Osteocyte (in vitro differentiated cells): ENCODE measurements at regions not wholly inside any gene's neighbourhood (a gene's known extent, or its start where the extent isn't known, plus 50 kb on each side); places are given as distances from the start of the nearest gene placed in this dataset.

Experiments used
- DNase-seq: peaks from one replicate; pipeline ENCODE4 v3.0.0; 2021; ENCODE audit warnings: mixed read lengths; ENCODE audit not compliant: unreplicated experiment; ENCODE audit errors: extremely low spot score
- H3K27ac Mint-ChIP-seq: one replicate; pipeline ENCODE4 v1.8.0; 2021; ENCODE audit warnings: mild to moderate bottlenecking, mixed read lengths; ENCODE audit not compliant: unreplicated experiment
- H3K27me3 Mint-ChIP-seq: one replicate; pipeline ENCODE4 v1.8.0; 2021; ENCODE audit warnings: mixed read lengths; ENCODE audit not compliant: unreplicated experiment
- H3K36me3 Mint-ChIP-seq: one replicate; pipeline ENCODE4 v1.8.0; 2021; ENCODE audit warnings: mixed read lengths; ENCODE audit not compliant: unreplicated experiment
- H3K4me1 Mint-ChIP-seq: one replicate; pipeline ENCODE4 v1.8.0; 2021; ENCODE audit warnings: mixed read lengths; ENCODE audit not compliant: unreplicated experiment
- H3K4me3 Mint-ChIP-seq: one replicate; pipeline ENCODE4 v1.8.0; 2021; ENCODE audit warnings: mild to moderate bottlenecking, moderate library complexity, mixed read lengths; ENCODE audit not compliant: unreplicated experiment
- H3K9me3 Mint-ChIP-seq: one replicate; pipeline ENCODE4 v1.8.0; 2021; ENCODE audit warnings: mixed read lengths; ENCODE audit not compliant: unreplicated experiment
- CTCF ChIP-seq: fragments of 200-600 bp; sonication (generic); IDR thresholded peaks from 2 replicates; pipeline ENCODE4 v1.5.0; 2021; ENCODE audit warnings: antibody characterized with exemption, mild to moderate bottlenecking, moderate library complexity

GRCh38 chr21:28426545-28426944 lies 566.1 kb downstream of the LTN1 start:
- H3K36me3 Mint-ChIP-seq = no peaks in the 10 kb centered on the region
- H3K9me3 Mint-ChIP-seq = no peaks in the 10 kb centered on the region
- no peak for DNase-seq
- no peak overlapping the region for H3K4me3 Mint-ChIP-seq
- no peak overlapping the region for H3K27ac Mint-ChIP-seq
- TF ChIP-seq CTCF = no peak
- H3K4me1 Mint-ChIP-seq = peaks cover 58% of the 10 kb centered on the region
- no peaks in the 10 kb centered on the region for H3K27me3 Mint-ChIP-seq

- peaks cover 56% of the 10 kb centered on the region for H3K4me1 Mint-ChIP-seq
- peak overlapping the region; percentile 90 for H3K27ac Mint-ChIP-seq
- H3K27me3 Mint-ChIP-seq = no peaks in the 10 kb centered on the region
Measured at GRCh38 chr21:28423521-28424190, 569.0 kb downstream of the LTN1 start.

GRCh38 chr21:28421716-28422524 lies 570.8 kb downstream of the LTN1 start:
- no peak for DNase-seq
- no peak overlapping the region for H3K4me3 Mint-ChIP-seq
- no peaks in the 10 kb centered on the region for H3K36me3 Mint-ChIP-seq
- no peaks in the 10 kb centered on the region for H3K9me3 Mint-ChIP-seq
- no peak for TF ChIP-seq CTCF
- peak overlapping the region; percentile 90 for H3K27ac Mint-ChIP-seq
- peaks cover 43% of the 10 kb centered on the region for H3K4me1 Mint-ChIP-seq
- no peaks in the 10 kb centered on the region for H3K27me3 Mint-ChIP-seq

More at GRCh38 chr21:28423521-28424190, 569.0 kb downstream of the LTN1 start:
- Mint-ChIP-seq H3K36me3 (no peaks in the 10 kb centered on the region), H3K9me3 (no peaks in the 10 kb centered on the region), H3K4me3 (no peak overlapping the region)
- no peak for TF ChIP-seq CTCF
- no peak for DNase-seq

- DNase-seq = no peak
- TF ChIP-seq CTCF = no peak
- Mint-ChIP-seq H3K4me3 (no peak overlapping the region), H3K36me3 (no peaks in the 10 kb centered on the region), H3K4me1 (peaks cover 43% of the 10 kb centered on the region), H3K27me3 (no peaks in the 10 kb centered on the region), H3K9me3 (no peaks in the 10 kb centered on the region), H3K27ac (no peak overlapping the region)
Measured at GRCh38 chr21:28419811-28420210, 572.9 kb downstream of the LTN1 start.
